GM18526 (cell line): ENCODE measurements at regions not wholly inside any gene's neighbourhood (a gene's known extent, or its start where the extent isn't known, plus 50 kb on each side); places are given as distances from the start of the nearest gene placed in this dataset.
A peak's percentile ranks its signal among the peaks of the same experiment; 100 is the strongest.

ENCODE experiments used
- POLR2A ChIP-seq: IDR thresholded peaks from 3 replicates; pipeline ENCODE4 v1.6.1; 2011; ENCODE audit not compliant: insufficient read length; ENCODE audit errors: extremely low read depth

GRCh38 chr16:29141586-29142324 lies 156.9 kb downstream of the LAT start:
- no peak for TF ChIP-seq POLR2A

- TF ChIP-seq POLR2A = no peak
Observed at GRCh38 chr16:29139261-29139802, 154.5 kb downstream of the LAT start.

DNA sequence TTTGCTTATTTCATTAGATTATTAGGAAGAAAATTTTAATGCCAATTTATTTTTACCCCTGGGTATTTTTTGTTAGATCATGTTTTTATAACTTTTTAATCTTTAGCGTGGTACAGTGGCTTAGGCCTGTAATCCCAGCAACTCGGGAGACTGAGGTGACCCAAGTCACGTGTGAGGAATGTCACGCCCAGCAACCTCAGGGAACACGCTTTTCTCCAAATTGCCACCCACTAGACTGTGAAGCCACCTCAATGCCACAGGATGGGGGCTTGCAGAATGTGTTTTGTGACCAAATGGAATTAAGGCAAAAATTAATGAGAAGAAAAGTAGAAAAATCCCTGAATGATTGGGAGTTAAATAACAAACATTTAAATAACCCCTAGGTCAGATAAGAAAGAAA lies 141.8 kb downstream of the LAT start:
- TF ChIP-seq POLR2A = no peak

- no peak for TF ChIP-seq POLR2A
Observed at GRCh38 chr16:29126057-29126494, 141.2 kb downstream of the LAT start.

- no peak for TF ChIP-seq POLR2A
Observed at GRCh38 chr16:29124828-29125227, 140.0 kb downstream of the LAT start.

- no peak for TF ChIP-seq POLR2A
Observed at GRCh38 chr16:29117631-29118030, 132.8 kb downstream of the LAT start.

DNA sequence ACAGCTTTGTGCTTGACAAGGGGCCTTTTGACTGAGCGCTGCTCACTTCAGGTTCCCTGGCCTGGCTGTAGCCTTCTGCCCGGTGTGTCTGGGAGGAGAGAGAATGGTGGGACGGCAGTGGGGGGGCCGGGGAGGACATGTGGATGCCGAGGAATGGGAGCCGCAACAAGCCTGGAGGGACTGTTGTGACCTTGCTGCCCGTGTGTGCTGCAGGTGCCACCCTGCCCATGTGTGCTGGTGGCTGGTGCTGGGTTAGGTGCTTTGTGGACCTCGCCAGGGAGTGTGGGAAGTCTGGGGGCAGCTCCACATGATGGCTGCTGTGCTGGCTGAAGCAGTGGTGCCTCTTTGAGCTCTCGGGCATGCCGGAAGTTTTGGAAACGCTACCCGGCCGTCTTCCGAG lies 132.1 kb downstream of the LAT start:
- TF ChIP-seq POLR2A = no peak

GRCh38 chr16:29114574-29114973 lies 129.7 kb downstream of the LAT start:
- TF ChIP-seq POLR2A = no peak

DNA sequence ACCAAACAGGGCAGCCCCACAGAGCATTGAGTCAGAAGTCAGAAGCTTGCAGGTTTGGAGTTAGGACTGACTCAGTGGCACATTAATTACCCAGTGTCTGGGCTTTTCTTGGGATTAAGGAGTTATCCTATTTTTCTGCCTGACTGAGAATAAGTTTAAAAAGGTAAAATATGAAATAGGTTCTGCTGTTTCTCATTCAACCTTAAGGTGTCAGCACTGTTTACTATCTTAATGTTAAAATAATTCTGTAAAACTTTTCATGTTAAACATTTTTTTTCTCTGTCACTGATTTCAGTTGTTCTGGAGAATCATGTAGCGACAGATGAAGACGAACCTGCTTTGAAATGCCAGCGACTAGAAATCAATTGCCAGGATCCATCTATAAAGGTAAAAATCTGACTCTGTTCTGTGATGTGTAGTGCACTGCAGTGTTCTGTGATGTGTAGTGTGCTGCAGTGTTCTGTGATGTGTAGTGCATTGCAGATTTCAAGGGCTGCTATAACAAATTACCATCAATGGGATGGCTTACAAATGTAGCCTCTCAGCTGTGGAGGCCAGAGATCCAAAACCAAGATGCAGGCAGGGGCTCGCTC lies 128.0 kb downstream of the LAT start:
- no peak for TF ChIP-seq POLR2A

GRCh38 chr16:29111421-29111820 lies 126.6 kb downstream of the LAT start:
- no peak for TF ChIP-seq POLR2A

GRCh38 chr16:29107299-29107698 lies 122.4 kb downstream of the LAT start:
- no peak for TF ChIP-seq POLR2A

GRCh38 chr16:29074554-29075402 lies 89.9 kb downstream of the LAT start:
- peak; percentile 54 for TF ChIP-seq POLR2A
